Heart left ventricle (tissue), 13 donors: ENCODE measurements at regions not wholly inside any gene's neighbourhood (a gene's known extent, or its start where the extent isn't known, plus 50 kb on each side); places are given as distances from the start of the nearest gene placed in this dataset.

Experiments
- CTCF ChIP-seq, 12 donors: fragments of 200-600 bp; sonication (generic) in 4 of 12; IDR thresholded peaks; one replicate each; pipeline versions ENCODE4 v1.5.0 to v1.8.0; 2018 to 2022; ENCODE audit warnings: antibody characterized with exemption in 12 of 12, mild to moderate bottlenecking in 5 of 12
- POLR2A ChIP-seq, 2 donors: fragments of 450-650 bp; IDR thresholded peaks; one replicate each; pipeline ENCODE4 v1.6.1; 2017; ENCODE audit warnings: antibody characterized with exemption in 2 of 2, mild to moderate bottlenecking in 2 of 2, moderate library complexity in 2 of 2
- donor health status: ischemic (EF 13 %, LVEDD 7.1; RV severe dilation, severe dysfunction).
- donor health status: DM: no; HTN: yes; CAD: no.
- donor health status: DM: no; HTN: no; CAD: no.
- donor health status: ischemic (EF 25% LVEDD 6.9; RV normal size, moderate dysfunction).
- donor health status: ischemic (EF 25% LVEDD 5.7; RV mildly dilated, moderate dysfunction).
- donor health status: ischemic (EF 35%, LVEDD 5.7; RV mildly dilated, moderate dysfunction).
- donor health status: nonischemic (EF 11% LVEDD 7.7; RV severe dilation, severe dysfunction).
- donor health status: DM: yes; HTN: yes; CAD: no.
- donor health status: PGD.
- donor health status: ischemic (EF 29% LVEDD 5.4; RV normal size, mild dysfunction).
- donor health status: nonischemic (EF 23%, LVEDD 6.1; RV moderate dilation, normal function).

GRCh38 chr16:31676731-31677130 lies 149.0 kb downstream of the AHSP start:
- TF ChIP-seq CTCF (IDR thresholded peaks at IDR 0.05) (no peak), POLR2A (IDR thresholded peaks at IDR 0.05) (no peak)
